GM21528 (cell line): ENCODE measurements at regions not wholly inside any gene's neighbourhood (a gene's known extent, or its start where the extent isn't known, plus 50 kb on each side); places are given as distances from the start of the nearest gene placed in this dataset.
"Not testable (repeated sequence)": the region's sequence is repeated elsewhere in the genome, so short reads cannot be mapped to it uniquely, and the experiment has no call there.

ENCODE experiments used
- ATAC-seq: cut with Tn5 transposase; IDR thresholded peaks from one replicate; pipeline ENCODE4 v1.9.1; 2021; ENCODE audit warnings: mild to moderate bottlenecking, moderate library complexity; ENCODE audit not compliant: unreplicated experiment, low FRiP score

DNA sequence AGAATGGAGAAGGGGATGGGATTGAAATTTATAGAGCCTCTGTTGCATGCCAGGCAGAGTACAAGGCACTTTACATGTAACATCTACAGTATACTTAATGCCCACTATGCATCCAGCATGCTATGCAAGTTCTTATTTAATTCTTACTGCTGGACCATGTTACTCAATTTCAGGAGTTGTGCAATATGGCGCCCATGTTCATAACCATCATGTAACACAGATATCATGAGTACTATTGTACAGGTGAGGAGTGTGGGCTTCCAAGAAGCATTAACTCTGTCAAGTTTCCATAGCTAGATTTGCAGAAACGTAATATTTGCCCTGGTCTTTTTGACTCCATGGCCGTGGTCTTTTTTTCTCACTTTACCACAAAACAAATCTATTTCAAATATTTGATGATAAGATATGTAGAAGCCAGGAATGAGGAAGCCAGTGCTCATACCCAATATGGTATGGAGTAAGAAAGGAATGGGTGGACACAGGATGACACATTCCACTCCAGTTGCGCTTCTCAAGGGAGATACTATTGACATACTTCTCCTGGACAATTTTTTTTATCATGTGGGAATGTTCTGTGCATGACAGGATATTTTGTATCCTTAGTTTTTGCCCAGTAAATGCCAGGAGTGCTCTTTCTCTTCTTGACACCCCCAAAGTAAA lies 191.8 kb downstream of the C12orf75 start:
- ATAC-seq: no peak

DNA sequence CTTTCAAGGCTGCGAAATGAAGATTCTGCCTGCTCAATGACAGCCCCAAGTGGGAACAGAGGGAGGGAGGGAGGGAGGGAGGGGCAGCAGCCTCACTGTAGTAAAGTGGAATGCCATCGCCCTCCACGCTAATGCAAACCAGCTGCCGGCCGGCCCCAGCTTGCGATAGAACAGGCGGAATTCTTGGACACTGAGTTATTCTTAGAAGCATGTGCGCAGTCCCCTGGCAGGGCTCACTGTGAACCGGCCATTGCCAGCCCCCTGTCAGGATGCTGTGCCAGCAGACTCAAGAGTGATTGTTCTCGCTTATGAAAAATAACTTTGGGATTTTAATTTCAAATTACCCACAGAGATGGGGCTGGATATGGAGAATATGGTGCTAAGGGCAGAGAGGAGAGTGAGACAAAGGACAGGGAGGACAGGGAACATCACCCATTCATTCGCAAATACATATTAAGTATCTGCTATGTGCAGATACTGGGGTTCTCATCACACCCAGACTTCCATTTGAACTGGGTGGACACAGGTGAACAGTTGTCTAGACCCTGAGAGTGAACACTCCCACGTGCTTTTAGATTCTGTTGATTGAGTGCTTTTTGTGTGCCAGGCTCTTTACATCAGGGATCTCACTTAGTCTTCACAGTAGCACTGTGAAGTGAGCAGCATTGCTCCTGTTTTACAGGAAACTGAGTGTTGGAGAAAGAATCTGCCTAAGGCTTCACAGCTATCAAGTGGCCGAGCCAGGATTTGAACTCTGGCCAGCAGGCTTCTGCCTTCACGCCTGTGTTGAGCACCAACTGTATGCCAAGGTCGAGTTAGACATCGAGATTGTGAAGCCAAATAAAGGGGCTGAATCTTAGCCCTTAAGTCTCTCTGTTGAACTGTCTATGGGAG lies 192.9 kb downstream of the C12orf75 start:
- no peak for ATAC-seq

DNA sequence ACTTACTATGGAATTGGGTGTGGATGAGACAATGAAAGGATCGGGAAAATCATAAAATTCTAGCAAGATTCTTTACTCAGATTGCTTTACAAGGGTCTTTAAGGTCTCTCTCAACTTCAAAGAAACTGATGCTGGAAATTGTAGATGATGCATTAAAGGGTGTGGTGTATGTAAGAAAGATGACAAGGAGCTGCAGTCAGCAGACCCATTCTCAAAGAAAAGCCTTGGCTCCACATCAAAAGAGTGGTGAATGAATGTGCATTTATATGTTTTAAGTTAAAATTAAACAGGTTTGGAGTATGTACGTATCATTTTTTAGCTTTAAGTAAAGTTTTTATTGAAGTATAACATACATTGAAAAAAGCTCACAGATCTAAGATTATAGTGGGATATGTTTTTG lies 194.5 kb downstream of the C12orf75 start:
- ATAC-seq: no peak

GRCh38 chr12:105534068-105534467 lies 203.6 kb downstream of the C12orf75 start:
- ATAC-seq: no peak

DNA sequence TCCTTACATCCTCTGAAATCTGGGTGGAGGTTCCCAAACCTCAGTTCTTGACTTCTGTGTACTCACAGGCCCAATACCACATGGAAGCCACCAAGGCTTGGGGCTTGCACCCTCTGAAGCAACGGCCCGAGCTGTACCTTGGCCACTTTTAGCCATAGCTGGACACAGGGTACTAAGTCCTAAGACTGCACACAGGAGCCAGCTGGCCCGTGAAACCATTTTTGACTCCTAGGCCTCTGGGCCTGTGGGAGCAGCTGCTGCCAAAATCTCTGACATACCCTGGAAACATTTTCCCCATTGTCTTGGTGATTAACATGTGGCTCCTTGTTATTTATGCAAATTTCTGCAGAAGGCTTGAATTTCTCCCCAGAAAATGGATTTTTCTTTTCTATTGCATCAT lies 204.5 kb downstream of the C12orf75 start:
- ATAC-seq: not testable (repeated sequence)

DNA sequence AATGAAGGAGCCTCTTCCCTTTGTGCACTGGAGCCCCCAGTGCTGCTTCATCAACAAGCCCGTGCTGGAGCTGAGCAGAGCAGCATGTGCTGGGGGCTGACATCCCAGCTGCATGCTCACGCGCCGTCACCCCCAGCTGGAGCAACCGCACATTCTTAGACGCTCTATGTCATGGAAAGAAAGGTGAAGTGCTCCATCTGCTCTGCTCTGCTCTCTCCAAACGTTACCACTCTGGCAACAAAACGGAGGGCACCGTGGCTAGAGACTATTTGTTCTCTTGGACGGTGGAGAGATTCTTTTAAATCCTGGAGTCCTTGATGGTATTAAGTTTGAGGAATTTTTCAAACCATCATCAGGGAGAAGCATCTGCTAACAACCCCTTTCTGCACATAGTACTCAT lies 208.4 kb downstream of the C12orf75 start:
- no peak for ATAC-seq

DNA sequence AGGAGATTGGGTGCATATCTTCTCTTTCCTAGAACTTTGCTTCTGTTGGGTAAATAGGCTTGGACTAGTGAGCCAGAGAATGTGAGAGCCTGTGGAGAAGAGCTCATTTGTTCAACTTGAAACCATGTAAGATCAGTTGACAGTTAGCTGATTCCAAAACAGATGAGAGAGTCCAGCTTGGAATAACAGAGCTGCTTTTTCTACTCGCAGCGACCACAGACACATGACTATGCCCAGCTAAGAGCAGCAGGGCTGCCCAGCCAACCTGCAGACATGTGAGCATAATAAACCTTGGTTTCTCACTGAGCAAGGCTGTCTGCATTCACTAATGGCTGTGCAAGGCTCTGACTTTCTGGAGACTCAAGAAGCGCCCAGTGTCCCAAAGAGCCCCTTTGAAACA lies 209.2 kb downstream of the C12orf75 start:
- ATAC-seq: no peak

DNA sequence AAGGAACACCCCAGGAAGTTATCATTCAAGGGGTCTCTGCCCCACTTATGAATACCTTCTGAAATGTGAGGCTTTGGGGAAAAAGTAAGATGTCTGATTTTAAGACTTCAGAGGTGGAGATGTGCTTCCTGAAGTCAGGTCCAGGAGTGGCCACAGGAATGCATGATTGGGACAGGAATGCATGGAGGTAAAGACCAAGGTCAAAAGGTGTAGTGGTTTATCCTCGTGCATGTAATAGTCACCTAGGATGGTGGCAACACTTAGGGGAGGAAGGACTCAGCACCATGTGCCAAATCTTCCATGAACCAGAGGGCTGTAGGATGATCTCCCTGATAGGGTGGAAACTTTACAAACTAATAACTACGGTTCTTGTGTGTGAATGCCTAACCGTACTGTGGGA lies 217.3 kb downstream of the C12orf75 start:
- ATAC-seq: no peak

DNA sequence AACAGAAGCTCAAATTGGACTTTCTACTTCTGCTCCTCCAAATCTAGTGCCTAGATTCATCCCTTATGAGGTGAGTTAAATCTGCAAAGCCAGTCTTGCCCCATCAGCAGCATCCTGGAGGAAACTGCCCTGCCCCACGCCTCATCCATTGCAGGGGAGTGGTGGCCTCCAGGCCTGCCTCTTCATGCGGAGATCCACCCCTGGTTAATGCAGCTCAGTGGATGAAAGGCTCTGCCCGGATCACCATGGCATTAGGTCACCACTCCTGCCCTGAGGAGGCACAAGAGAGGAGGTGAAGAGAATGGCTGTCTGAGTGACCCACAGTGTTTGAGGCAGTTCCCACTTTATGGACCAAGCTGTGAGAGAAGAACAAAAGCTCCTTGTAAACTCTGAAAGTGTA lies 218.1 kb downstream of the C12orf75 start:
- no peak for ATAC-seq

DNA sequence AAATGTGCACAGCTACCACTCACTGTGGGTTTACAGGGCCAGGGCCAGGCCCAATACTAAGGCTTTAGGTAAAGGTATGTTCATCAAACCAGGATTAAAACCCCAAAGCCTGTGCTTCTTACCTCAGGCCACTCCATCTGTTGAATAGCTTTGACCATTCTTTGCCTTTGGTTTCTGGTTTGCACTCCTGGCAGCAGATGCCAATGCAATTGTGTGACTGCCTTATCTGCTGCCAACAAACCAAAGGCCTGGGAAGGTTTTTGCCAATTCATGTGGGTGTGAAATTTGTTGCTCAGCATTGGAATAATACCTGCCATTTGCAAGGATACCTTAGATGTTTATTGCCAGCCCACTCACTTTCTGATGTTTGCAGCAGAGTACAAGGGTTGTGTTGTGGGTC lies 221.6 kb downstream of the C12orf75 start:
- ATAC-seq: no peak

- ATAC-seq: no peak
These were observed 223.8 kb downstream of the C12orf75 start for GRCh38 chr12:105554223-105554678.

- ATAC-seq: no peak
These were observed 224.4 kb downstream of the C12orf75 start for GRCh38 chr12:105554856-105555255.

- no peak for ATAC-seq
These were observed 225.2 kb downstream of the C12orf75 start for GRCh38 chr12:105555556-105556295.

DNA sequence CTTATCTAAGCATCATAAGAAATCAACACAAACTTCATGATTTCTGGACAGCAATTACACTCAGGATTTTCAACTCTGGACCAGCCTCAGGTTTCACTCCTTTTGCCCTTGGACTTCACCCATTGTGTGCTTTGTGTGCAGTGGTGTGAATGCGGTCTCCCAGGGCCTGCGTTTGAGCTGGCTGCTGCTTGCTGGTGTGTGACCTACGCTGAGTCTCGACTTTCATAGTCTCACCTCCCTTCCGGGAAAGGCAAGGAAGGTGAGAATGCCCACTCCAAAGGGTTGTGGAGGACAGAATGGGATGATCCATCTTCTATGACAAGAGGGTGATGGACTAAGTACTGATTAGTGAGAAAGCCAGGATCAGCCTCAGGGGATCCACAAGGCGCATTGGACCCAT lies 228.8 kb downstream of the C12orf75 start:
- ATAC-seq: no peak

DNA sequence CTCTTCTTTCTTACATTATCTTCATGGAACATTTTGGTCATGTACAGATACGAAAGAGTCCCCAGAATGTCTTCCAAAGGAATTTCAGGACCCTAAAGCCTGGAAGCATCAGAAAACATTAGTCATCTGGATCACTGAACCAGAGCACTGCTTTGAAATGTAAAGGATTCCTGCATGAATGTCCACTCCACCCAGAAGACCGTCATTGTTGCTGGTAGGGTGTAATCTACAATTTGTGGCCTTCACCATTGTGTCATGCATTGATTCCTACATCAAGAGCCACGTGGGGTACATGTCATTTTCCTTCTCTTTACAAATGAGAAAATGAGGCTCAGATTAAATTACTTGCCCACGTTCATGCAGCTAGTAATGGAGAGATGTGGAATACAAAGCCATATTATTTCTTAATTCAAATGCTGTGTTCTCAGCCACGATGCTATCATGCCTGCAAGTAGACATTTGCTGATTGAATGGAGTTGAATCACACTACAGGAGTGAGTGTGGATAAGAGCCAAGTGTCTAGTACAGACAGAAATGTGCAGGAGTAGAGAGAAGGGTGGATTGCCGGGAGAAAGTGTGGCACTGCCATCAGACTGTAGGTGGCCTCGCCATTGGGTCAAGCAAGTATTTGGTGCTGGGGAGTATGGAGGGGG lies 231.2 kb downstream of the C12orf75 start:
- no peak for ATAC-seq

- no peak for ATAC-seq
These were observed 231.9 kb downstream of the C12orf75 start for GRCh38 chr12:105562199-105562971.

- ATAC-seq: no peak
These were observed 236.6 kb downstream of the C12orf75 start for GRCh38 chr12:105567061-105567460.

DNA sequence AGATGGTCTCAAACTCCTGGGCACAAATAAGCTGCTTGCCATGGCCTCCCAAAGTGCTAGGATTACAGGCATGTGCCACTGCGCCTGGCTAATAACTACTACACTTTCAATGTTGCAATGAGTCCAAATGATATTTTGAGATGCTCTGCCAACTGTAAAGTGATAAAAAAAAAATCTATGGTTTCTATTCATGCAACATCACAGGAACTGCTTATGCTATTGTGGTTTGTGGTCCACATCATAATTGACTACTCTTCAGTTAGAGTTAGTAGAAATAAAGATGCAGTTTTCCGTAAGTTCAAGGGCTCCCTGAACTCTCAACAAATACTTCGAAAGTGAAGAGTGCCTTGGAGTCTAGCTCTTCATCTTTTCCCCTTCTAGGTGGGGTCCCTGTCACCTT lies 239.4 kb downstream of the C12orf75 start:
- no peak for ATAC-seq

DNA sequence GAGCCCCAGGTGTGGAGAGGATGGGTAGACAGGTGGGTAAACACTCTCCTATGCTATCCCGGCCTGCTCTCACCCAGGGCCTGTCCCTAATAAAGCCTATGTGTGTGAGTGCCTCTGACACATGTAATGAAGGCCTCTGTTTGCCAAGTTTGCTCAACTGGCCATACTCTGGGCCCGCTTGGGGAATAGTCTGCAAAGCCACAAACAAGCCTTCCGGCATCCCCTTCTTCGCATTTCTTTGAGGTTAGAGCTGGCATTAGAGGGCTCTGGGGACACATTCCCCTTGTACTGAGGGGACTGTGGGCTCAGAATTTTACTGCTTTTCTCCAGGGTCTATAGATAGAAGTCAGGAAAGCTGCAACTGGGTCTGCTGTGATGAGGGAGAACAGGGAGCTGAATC lies 240.5 kb downstream of the C12orf75 start:
- no peak for ATAC-seq

- no peak for ATAC-seq
These were observed 243.1 kb downstream of the C12orf75 start for GRCh38 chr12:105573574-105573973.
